GM12864 (cell line): ENCODE measurements at regions not wholly inside any gene's neighbourhood (a gene's known extent, or its start where the extent isn't known, plus 50 kb on each side); places are given as distances from the start of the nearest gene placed in this dataset.

ENCODE experiments used
- DNase-seq: peaks from one replicate; pipeline ENCODE4 v3.0.0-alpha.2; 2011; ENCODE audit warnings: low read depth
- H3K4me3 ChIP-seq: 2 replicates; pipeline ENCODE4 v1.5.1; 2011; ENCODE audit warnings: mild to moderate bottlenecking, low read depth, low read length, control low read depth
- CTCF ChIP-seq: IDR thresholded peaks from 2 replicates; pipeline ENCODE4 v1.5.1; 2011; ENCODE audit warnings: low read depth, mild to moderate bottlenecking, moderate library complexity, low read length, control low read depth, inconsistent platforms; ENCODE audit errors: missing control alignments

- no peak overlapping the region for H3K4me3 ChIP-seq
- DNase-seq: no peak
- TF ChIP-seq CTCF: no peak
Measured at GRCh38 chr16:59326955-59327354, 592.8 kb upstream of the GOT2 start.

- TF ChIP-seq CTCF: no peak
- DNase-seq: no peak
- no peak overlapping the region for H3K4me3 ChIP-seq
Measured at GRCh38 chr16:59324462-59324861, 590.3 kb upstream of the GOT2 start.

GRCh38 chr16:59320657-59321056, 586.5 kb upstream of the GOT2 start:
- DNase-seq: no peak
- H3K4me3 ChIP-seq: no peak overlapping the region
- TF ChIP-seq CTCF: no peak

GRCh38 chr16:59319871-59320270, 585.8 kb upstream of the GOT2 start:
- no peak for DNase-seq
- no peak for TF ChIP-seq CTCF
- no peak overlapping the region for H3K4me3 ChIP-seq

GRCh38 chr16:59305850-59306249, 571.7 kb upstream of the GOT2 start:
- no peak for TF ChIP-seq CTCF
- no peak for DNase-seq
- no peak overlapping the region for H3K4me3 ChIP-seq

- H3K4me3 ChIP-seq: no peak overlapping the region
- TF ChIP-seq CTCF: no peak
- no peak for DNase-seq
Measured at GRCh38 chr16:59296888-59297287, 562.8 kb upstream of the GOT2 start.

- TF ChIP-seq CTCF: no peak
- no peak overlapping the region for H3K4me3 ChIP-seq
- DNase-seq: no peak
Measured at GRCh38 chr16:59295993-59296736, 562.0 kb upstream of the GOT2 start.
